GM12872 (cell line): ENCODE measurements at regions not wholly inside any gene's neighbourhood (a gene's known extent, or its start where the extent isn't known, plus 50 kb on each side); places are given as distances from the start of the nearest gene placed in this dataset.

Source experiments
- TF ChIP-seq, protein P1 (sequence below): IDR thresholded peaks from 3 replicates; pipeline ENCODE4 v1.5.1; 2011; ENCODE audit warnings: low read depth, mild to moderate bottlenecking, low read length, moderate library complexity; ENCODE audit not compliant: insufficient read depth

DNA sequence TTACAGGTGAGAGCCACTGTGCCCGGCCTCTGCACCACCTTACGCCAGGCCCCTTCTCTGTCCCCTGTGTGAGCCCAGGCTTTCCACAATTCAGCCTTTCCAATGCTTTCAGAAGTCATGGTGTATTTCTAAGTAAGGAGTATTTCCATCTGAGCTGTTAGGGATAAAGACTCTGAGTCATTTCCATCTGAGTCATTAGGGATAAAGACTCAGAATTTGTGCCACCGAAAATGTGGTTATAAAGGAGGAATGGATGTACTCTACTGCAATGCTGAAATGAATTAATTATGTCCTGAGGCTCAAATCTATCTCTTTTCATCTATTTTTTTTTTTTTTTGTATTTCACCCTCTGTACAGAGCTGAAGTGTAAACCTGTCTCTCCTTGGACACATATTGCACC, 84.0 kb downstream of the GATA3 start:
- TF ChIP-seq, protein P1, sequence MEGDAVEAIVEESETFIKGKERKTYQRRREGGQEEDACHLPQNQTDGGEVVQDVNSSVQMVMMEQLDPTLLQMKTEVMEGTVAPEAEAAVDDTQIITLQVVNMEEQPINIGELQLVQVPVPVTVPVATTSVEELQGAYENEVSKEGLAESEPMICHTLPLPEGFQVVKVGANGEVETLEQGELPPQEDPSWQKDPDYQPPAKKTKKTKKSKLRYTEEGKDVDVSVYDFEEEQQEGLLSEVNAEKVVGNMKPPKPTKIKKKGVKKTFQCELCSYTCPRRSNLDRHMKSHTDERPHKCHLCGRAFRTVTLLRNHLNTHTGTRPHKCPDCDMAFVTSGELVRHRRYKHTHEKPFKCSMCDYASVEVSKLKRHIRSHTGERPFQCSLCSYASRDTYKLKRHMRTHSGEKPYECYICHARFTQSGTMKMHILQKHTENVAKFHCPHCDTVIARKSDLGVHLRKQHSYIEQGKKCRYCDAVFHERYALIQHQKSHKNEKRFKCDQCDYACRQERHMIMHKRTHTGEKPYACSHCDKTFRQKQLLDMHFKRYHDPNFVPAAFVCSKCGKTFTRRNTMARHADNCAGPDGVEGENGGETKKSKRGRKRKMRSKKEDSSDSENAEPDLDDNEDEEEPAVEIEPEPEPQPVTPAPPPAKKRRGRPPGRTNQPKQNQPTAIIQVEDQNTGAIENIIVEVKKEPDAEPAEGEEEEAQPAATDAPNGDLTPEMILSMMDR = no peak

DNA sequence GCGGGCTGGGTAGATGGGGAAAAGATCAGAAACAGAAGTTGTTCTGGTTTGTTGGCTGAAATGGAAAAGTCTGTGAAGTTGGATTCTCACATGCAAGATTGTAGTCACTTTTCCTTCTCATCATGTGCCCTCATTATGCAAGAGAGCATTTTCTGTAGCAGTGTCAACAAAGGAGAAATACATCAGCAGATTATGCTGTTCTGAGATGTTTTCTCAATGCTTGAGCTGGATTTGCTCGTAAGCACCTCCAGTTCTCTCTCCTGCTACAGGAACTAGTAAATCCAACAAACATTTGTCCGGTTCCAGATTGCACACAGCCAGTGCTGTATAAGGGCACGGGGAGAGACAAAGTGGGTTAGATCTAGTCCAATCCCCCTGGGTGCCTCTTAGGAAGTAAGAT, 90.0 kb downstream of the GATA3 start:
- TF ChIP-seq, protein P1 = no peak

- TF ChIP-seq, protein P1 = no peak
These were observed 92.2 kb downstream of the GATA3 start for GRCh38 chr10:8146650-8147049.

GRCh38 chr10:8149991-8150390, 95.5 kb downstream of the GATA3 start:
- TF ChIP-seq, protein P1 = no peak

DNA sequence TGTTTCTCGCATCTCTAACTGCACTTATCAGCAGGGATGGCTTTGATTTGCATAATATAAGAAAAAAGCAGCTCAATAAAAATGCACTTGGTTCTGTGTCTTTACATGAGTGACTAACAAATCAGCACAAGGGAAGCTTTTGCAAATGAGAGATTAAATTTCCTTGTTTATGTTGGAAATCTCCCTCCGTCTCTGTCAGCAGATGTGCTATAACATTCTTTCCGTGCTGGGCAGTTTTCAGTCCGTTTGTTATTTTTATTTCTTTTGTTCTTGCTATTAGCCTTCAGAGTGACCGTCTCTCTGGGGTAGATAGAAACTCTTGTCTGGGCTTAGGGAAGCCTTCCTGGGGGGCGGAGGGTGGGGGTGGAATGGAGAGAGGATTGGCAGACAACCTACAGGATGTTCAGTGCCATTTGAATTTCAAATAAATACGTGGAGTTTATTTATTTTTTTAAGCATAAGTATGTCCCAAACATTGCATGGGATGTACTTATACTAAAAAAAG, 96.0 kb downstream of the GATA3 start:
- TF ChIP-seq, protein P1 = no peak

DNA sequence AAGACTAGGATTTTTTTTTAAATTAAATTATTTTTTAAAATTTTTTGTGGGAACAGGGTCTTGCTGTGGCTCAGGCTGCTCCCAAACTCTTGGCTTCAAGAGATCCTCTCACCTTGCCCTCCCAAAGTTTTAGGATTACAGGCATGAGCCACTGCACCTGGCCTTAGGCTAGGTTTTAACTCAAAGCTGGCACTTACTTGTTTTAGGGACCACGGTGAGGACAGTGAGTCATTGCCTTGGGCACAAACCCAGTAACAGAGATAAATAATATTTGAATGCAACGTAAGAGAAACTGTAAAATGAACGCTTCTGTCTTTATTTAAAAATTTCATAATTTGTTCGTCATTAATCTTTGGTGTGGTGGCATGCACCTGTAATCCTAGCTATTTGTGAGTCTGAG, 96.6 kb downstream of the GATA3 start:
- TF ChIP-seq, protein P1 = no peak

- TF ChIP-seq, protein P1 = no peak
These were observed 102.4 kb downstream of the GATA3 start for GRCh38 chr10:8156918-8157317.
